ENCODE measurements at regions not wholly inside any gene's neighbourhood (a gene's known extent, or its start where the extent isn't known, plus 50 kb on each side); places are given as distances from the start of the nearest gene placed in this dataset.

- Histone ChIP-seq H3K9ac (ENCODE audit: extremely low read depth, insufficient read length, low read length) (no peak overlapping the region), H3K23ac (ENCODE audit: insufficient read length, low read depth, low read length) (no peak overlapping the region), H3K27me3 (ENCODE audit: insufficient read depth, low read length) (no peaks in the 10 kb centered on the region), H2AFZ (ENCODE audit: low read length) (no peak overlapping the region), H2BK5ac (ENCODE audit: insufficient read length, low read length) (no peak overlapping the region), H3K23me2 (ENCODE audit: insufficient read length, low read depth, low read length, poor library complexity, severe bottlenecking) (no peaks in the 10 kb centered on the region), H4K8ac (replicated peaks; ENCODE audit: insufficient read length, low read depth, low read length) (no peak overlapping the region), H3K79me2 (ENCODE audit: insufficient read depth, low read length) (no peaks in the 10 kb centered on the region), H2BK20ac (ENCODE audit: low read depth, low read length, poor library complexity, severe bottlenecking) (no peak overlapping the region), H3K9me3 (ENCODE audit: control insufficient read depth, low read depth, low read length) (no peaks in the 10 kb centered on the region), H3K14ac (ENCODE audit: insufficient read depth, low read length) (no peak overlapping the region), H3K18ac (ENCODE audit: insufficient read length, low read depth, low read length) (no peak overlapping the region), H2BK12ac (ENCODE audit: insufficient read length, low read depth, low read length) (no peak overlapping the region), H3K4me2 (ENCODE audit: insufficient read depth, insufficient read length, low read length) (no peak overlapping the region), H3K4me1 (ENCODE audit: insufficient read depth, low read length) (no peaks in the 10 kb centered on the region), H2AK5ac (ENCODE audit: insufficient read length, low read length) (no peak overlapping the region), H4K91ac (ENCODE audit: insufficient read length, low read depth, low read length) (no peak overlapping the region), H4K20me1 (ENCODE audit: control insufficient read depth, insufficient read depth, insufficient read length) (no peaks in the 10 kb centered on the region), H3K56ac (ENCODE audit: insufficient read length, low read depth, low read length) (no peak overlapping the region), H2BK15ac (ENCODE audit: low read depth, low read length) (no peak overlapping the region), H3T11ph (ENCODE audit: low read length) (no peak overlapping the region), H3K4ac (ENCODE audit: low read depth, low read length) (no peak overlapping the region), H3K27ac (ENCODE audit: insufficient read length, low read depth, low read length) (no peak overlapping the region), H3K79me1 (ENCODE audit: insufficient read depth, low read depth, low read length, poor library complexity, severe bottlenecking) (no peaks in the 10 kb centered on the region), H2BK120ac (ENCODE audit: low read depth, low read length, poor library complexity, severe bottlenecking) (no peak overlapping the region), H4K5ac (ENCODE audit: insufficient read length, low read depth, low read length) (no peak overlapping the region)
- DNase-seq: no peak
- no peaks in the 10 kb centered on the region for H3K36me3 Mint-ChIP-seq (ENCODE audit: insufficient read depth in 1 of 3, low read depth in 3 of 3)
- no peaks in the 10 kb centered on the region for H3K9me3 Mint-ChIP-seq
- peaks cover 7% of the 10 kb centered on the region in 2 experiments; a peak in 3 of 4 replicates for H3K4me1 Mint-ChIP-seq
- no peak overlapping the region for H3K4me3 Mint-ChIP-seq
- H3K27ac Mint-ChIP-seq: no peak overlapping the region
- TF ChIP-seq CTCF (conservative IDR thresholded peaks at IDR 0.05): no peak
- no CpG with 5 or more reads among the region's 3 CpGs for WGBS (ENCODE audit: extremely low coverage, insufficient read length, low lambda C conversion rate)
- H3K27me3 Mint-ChIP-seq (ENCODE audit: low read depth): no peaks in the 10 kb centered on the region
Observed at GRCh38 chr9:28209130-28209529, 635.8 kb upstream of the C9orf72 start.

Measured in H9 (cell line).